ENCODE measurements at regions not wholly inside any gene's neighbourhood (a gene's known extent, or its start where the extent isn't known, plus 50 kb on each side); places are given as distances from the start of the nearest gene placed in this dataset.

- no peak for TF ChIP-seq POLR2A (IDR thresholded peaks at IDR 0.05)
- TF ChIP-seq, protein P1, sequence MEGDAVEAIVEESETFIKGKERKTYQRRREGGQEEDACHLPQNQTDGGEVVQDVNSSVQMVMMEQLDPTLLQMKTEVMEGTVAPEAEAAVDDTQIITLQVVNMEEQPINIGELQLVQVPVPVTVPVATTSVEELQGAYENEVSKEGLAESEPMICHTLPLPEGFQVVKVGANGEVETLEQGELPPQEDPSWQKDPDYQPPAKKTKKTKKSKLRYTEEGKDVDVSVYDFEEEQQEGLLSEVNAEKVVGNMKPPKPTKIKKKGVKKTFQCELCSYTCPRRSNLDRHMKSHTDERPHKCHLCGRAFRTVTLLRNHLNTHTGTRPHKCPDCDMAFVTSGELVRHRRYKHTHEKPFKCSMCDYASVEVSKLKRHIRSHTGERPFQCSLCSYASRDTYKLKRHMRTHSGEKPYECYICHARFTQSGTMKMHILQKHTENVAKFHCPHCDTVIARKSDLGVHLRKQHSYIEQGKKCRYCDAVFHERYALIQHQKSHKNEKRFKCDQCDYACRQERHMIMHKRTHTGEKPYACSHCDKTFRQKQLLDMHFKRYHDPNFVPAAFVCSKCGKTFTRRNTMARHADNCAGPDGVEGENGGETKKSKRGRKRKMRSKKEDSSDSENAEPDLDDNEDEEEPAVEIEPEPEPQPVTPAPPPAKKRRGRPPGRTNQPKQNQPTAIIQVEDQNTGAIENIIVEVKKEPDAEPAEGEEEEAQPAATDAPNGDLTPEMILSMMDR (IDR thresholded peaks at IDR 0.05): no peak
Observed at GRCh38 chr17:77792626-77793025, 165.9 kb upstream of the TNRC6C start.
